ENCODE measurements at regions not wholly inside any gene's neighbourhood (a gene's known extent, or its start where the extent isn't known, plus 50 kb on each side); places are given as distances from the start of the nearest gene placed in this dataset.

GRCh38 chr7:19209166-19209696 lies 64.0 kb upstream of the FERD3L start:
- no peak for ATAC-seq (ENCODE audit: low read depth)
- no CpG with 5 or more reads among the region's 1 CpG for WGBS (ENCODE audit: insufficient coverage)

GRCh38 chr7:19206721-19207120 lies 61.5 kb upstream of the FERD3L start:
- Histone ChIP-seq H3K4me3 (ENCODE audit: control extremely low read depth in 1 of 5, extremely low read depth in 1 of 5, insufficient read depth in 1 of 5, low read depth in 2 of 5, low read length in 4 of 5) (no peak overlapping the region), H3K9ac (ENCODE audit: low read length) (no peak overlapping the region), H4K20me1 (ENCODE audit: control insufficient read depth, insufficient read depth, low read length, poor library complexity, severe bottlenecking) (no peaks in the 10 kb centered on the region), H3K4me2 (replicated peaks; ENCODE audit: low read depth, low read length, poor library complexity, severe bottlenecking) (no peak overlapping the region), H3K4me1 (ENCODE audit: control insufficient read depth in 2 of 2, insufficient read depth in 2 of 2, low read length in 2 of 2) (no peaks in the 10 kb centered on the region), H3K9me3 (ENCODE audit: control extremely low read depth in 1 of 3, control insufficient read depth in 2 of 3, insufficient read depth in 1 of 3, low read length in 2 of 3) (no peaks in the 10 kb centered on the region), H3K36me3 (replicated peaks in 1 of 2; ENCODE audit: control extremely low read depth in 1 of 2, control insufficient read depth in 1 of 2, extremely low read depth in 1 of 2, insufficient read depth in 2 of 2, low read length in 1 of 2) (no peaks in the 10 kb centered on the region), H3K27me3 (replicated peaks in 1 of 4; ENCODE audit: control extremely low read depth in 1 of 4, control insufficient read depth in 3 of 4, insufficient read depth in 4 of 4, low read length in 3 of 4) (no peaks in the 10 kb centered on the region), H3K27ac (ENCODE audit: low read length in 2 of 2) (no peak overlapping the region), H2AFZ (ENCODE audit: insufficient read depth, low read depth, low read length, poor library complexity, severe bottlenecking) (no peak overlapping the region), H3K79me2 (ENCODE audit: control insufficient read depth, insufficient read depth, low read length) (no peaks in the 10 kb centered on the region)
- ChIA-PET CTCF (no interaction called here), POLR2A (no interaction called here)
- intact Hi-C loops (cut with micrococcal nuclease): no loop called here
- 96% methylated on average over 3 of the region's 4 CpGs for WGBS (ENCODE audit: insufficient coverage)
- TF ChIP-seq CTCF (IDR thresholded peaks at IDR 0.05) (no peak), EZH2 (IDR thresholded peaks at IDR 0.05; ENCODE audit: borderline replicate concordance, insufficient read depth, low read depth, low read length, poor library complexity, severe bottlenecking) (no peak)
- no peak overlapping the region for H3K27ac Mint-ChIP-seq
- H3K4me3 Mint-ChIP-seq: no peak overlapping the region
- no peak for ATAC-seq (ENCODE audit: low read depth)
- no peaks in the 10 kb centered on the region for H3K9me3 Mint-ChIP-seq (ENCODE audit: insufficient read depth)
- no peaks in the 10 kb centered on the region for H3K27me3 Mint-ChIP-seq
- no peak for DNase-seq
- no peaks in the 10 kb centered on the region for H3K4me1 Mint-ChIP-seq

More at GRCh38 chr7:19209166-19209696, 64.0 kb upstream of the FERD3L start:
- TF ChIP-seq CTCF (IDR thresholded peaks at IDR 0.05): no peak
- TF ChIP-seq EZH2 (IDR thresholded peaks at IDR 0.05; ENCODE audit: borderline replicate concordance, insufficient read depth, low read depth, low read length, poor library complexity, severe bottlenecking): no peak
- DNase-seq: no peak
- CTCF ChIA-PET: no interaction called here
- H3K9me3 ChIP-seq (ENCODE audit: control extremely low read depth in 1 of 3, control insufficient read depth in 2 of 3, insufficient read depth in 1 of 3, low read length in 2 of 3): no peaks in the 10 kb centered on the region
- no peak overlapping the region for H3K9ac ChIP-seq (ENCODE audit: low read length)
- no peaks in the 10 kb centered on the region for H3K36me3 ChIP-seq (replicated peaks in 1 of 2; ENCODE audit: control extremely low read depth in 1 of 2, control insufficient read depth in 1 of 2, extremely low read depth in 1 of 2, insufficient read depth in 2 of 2, low read length in 1 of 2)
- no peak overlapping the region for H3K4me3 ChIP-seq (ENCODE audit: control extremely low read depth in 1 of 5, extremely low read depth in 1 of 5, insufficient read depth in 1 of 5, low read depth in 2 of 5, low read length in 4 of 5)
- no peaks in the 10 kb centered on the region for H3K27me3 Mint-ChIP-seq
- H3K4me2 ChIP-seq (replicated peaks; ENCODE audit: low read depth, low read length, poor library complexity, severe bottlenecking): no peak overlapping the region
- no peak overlapping the region for H3K27ac ChIP-seq (ENCODE audit: low read length in 2 of 2)
- POLR2A ChIA-PET: no interaction called here
- no peaks in the 10 kb centered on the region for H3K27me3 ChIP-seq (replicated peaks in 1 of 4; ENCODE audit: control extremely low read depth in 1 of 4, control insufficient read depth in 3 of 4, insufficient read depth in 4 of 4, low read length in 3 of 4)
- H3K4me1 Mint-ChIP-seq: no peaks in the 10 kb centered on the region
- H3K9me3 Mint-ChIP-seq (ENCODE audit: insufficient read depth): no peaks in the 10 kb centered on the region
- no peak overlapping the region for H2AFZ ChIP-seq (ENCODE audit: insufficient read depth, low read depth, low read length, poor library complexity, severe bottlenecking)
- H4K20me1 ChIP-seq (ENCODE audit: control insufficient read depth, insufficient read depth, low read length, poor library complexity, severe bottlenecking): no peaks in the 10 kb centered on the region
- H3K4me1 ChIP-seq (ENCODE audit: control insufficient read depth in 2 of 2, insufficient read depth in 2 of 2, low read length in 2 of 2): no peaks in the 10 kb centered on the region
- no peaks in the 10 kb centered on the region for H3K79me2 ChIP-seq (ENCODE audit: control insufficient read depth, insufficient read depth, low read length)
- no peak overlapping the region for H3K27ac Mint-ChIP-seq
- no peak overlapping the region for H3K4me3 Mint-ChIP-seq
- intact Hi-C loops (cut with micrococcal nuclease): no loop called here

Data from B cell (primary cell).